Hematopoietic multipotent progenitor cell treated with erythropoietin and hydrocortisone succinate and interleukin-3 and kit ligand, for 17 days (in vitro differentiated cells): ENCODE measurements at regions not wholly inside any gene's neighbourhood (a gene's known extent, or its start where the extent isn't known, plus 50 kb on each side); places are given as distances from the start of the nearest gene placed in this dataset.

Experiments
- DNase-seq: peaks from one replicate; pipeline ENCODE4 v3.0.0-alpha.2; 2015; ENCODE audit warnings: low spot score

DNA sequence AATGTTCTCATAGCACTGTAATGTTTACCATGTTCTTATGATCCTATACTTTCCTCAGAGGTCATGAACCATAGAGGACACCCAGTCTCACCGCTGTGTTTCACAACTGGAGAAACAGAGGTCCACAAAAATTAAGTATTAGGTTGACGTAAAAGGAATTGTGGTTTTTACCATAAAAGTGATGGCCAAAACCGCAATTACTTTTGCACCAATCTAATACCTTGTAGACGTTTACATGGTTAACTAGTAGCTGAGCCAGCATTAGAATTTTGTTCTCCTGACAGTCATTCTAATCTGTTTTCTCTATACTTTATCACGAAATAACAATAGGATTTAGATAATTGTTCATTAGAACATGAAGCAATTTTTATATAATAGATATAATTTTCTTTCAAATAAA, 763.4 kb upstream of the ARGLU1 start:
- DNase-seq, result no peak

DNA sequence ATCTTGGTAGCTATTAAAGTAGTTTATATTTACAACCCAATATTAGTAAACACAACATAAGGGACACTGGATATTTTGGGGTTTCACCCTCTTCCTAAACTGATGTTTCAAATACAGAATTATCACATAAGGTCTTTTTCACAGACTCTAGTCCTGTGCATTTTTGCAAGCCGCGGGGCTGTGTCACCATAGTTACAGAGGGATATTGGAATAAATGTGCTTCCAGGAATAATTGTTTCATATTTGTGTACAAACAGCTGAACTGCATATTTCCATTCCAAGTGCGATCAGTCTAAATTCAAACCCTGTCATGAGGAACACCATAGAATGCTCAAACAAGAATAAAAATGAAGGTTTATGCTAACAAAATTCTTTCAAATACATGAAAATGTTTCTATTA, 762.5 kb upstream of the ARGLU1 start:
- DNase-seq, result no peak

DNA sequence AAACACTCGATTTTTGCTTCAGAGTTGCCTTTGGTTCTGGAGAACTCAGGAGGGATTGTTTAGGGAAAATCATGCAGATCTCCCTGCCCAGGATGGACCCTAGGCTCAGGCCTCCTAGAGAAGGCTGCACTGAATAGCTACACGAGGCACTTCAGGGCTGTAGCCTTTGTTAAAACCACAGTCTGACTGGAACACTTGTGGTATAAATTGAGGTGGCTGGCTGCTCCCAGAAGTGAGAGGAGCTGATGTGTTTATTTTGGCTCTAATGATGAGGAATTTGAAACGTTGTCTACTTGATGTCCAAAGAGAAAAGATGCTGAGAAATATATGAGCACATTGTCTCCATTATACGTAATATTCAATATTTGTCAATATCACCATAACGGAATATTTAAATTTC, 762.1 kb upstream of the ARGLU1 start:
- no peak for DNase-seq

DNA sequence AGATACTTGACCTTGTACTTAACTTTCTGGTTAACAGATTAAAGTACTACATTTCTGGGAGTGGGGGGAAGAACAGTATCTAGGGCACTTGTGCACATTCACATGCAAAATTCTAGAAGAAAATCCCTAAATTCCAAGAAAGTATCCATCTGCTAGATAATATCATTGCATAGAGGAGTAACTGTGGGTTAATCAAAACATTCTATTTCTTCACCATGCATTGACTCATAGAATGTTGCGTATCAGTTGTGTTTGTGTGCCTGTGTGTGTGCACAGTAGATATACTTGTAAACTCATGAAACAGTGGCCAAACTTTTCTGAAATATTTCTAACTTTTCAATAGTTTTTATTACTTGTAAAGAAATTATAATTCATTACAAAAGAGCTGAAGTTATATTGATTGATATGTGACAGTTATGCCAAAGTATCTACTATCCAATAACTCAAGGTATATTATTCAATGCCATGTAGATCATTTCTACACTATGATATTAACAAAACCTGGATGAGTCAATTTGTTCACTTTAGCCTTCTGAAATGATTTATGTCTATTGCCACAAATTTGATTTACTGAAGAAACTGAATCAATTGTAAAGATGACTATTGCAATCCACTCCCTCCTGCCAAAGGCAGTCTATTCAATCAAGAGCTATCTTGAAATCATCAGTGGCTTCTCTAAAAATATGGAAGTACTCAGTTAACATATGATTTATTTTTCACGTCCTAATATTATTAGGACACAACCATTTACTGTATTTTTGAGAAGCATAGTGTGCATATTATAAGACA, 756.7 kb upstream of the ARGLU1 start:
- DNase-seq, result no peak

DNA sequence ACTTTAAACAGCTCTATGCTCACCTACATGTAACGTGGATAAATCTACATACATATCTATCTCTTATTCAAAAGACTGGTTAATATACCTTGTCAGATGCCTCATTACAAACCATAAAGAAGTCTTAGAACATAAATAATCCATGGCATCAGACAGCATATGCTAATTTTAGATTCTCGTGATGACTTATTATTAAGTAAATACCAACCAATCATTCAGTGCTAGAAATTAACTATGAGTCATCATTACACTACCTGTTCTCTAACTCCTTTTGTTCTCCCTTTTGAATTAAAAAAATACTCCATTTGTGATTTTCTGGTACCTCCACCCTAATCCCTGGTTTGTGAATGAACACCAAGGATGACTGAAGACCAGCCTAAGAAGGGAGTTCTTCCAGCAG, 754.3 kb upstream of the ARGLU1 start:
- no peak for DNase-seq

DNA sequence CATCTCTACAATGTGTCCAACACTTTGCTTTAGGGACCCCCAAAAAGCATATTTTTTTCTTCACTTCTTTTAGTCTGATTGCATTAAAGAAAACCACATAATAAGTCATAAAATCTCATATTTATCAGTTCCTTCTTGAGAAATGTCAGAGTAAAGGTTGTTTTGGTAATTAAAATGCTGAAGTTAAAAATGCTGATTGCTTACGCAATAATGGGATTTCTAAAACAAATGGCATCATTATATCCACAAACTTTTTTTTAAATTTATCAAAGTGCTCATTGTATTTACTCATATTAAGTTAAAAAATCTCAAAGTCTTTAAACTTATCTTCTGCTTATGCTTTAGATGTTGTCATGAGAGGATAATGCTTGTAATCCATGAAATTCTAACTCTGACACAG, 737.2 kb upstream of the ARGLU1 start:
- no peak for DNase-seq

DNA sequence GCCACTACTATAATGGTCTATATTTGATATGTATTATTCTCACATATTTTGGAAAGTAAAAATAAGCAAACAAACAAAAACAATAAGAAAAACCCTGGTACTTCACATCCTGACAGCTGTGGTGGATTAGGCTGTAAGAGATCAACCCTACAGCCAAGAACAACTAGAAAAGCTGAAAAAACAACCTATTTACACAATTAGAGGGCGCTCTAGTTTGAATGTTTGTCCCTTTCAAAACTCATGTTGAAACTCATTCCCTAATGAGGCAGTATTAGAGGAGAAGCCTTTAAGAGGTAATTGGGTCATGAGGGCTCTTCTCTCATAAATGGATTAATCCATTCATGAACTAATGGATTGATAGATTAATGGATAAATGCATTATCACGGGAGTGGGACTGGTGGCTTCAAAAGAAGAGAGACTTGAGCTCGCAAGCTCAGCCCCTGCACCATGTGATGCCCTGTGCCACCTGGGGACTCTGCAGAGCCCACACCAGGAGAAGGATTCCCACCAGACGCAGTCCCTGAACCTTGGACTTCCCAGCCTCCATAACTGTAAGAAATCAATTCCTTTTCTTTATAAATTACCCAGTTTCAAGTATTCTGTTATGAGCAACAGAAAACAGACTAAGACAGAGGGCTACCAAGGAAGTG, 733.9 kb upstream of the ARGLU1 start:
- DNase-seq, result no peak

DNA sequence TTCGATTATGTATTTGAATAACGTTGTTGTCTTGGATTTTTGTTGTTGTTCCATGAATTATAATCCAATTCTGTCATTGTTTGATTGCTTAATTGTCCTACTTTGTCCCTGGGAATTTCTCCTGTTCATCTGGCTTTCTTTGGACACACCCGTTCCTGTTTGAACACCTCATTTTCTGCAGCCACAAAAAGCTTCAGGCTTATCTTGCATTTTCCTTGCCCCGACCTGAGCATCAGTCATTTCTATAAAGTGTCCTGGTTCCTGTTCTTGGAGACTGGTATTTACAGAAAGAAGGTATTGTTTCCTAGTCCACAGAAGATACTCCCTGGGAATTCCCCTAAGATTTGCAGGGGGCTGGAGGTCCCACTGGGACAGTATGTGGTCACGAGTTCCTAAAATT, 731.8 kb upstream of the ARGLU1 start:
- DNase-seq, result no peak

DNA sequence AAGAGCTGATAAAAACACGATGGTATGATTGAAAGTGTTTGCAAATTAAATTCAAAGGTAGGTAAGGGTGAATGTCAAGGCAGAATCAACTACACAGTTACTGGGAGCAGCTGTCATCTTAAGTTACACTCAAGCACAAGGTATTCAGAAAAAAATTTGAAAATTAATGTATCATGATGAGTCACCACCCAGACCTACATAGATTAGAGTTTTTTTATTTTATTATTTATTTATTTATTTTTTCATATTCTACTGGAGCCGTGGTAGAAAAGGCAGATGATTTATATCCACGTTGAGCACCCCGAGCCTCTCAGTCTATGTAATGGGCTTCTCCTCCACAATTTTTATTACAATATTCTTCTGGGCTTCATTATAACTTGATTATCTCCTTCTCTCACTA, 728.9 kb upstream of the ARGLU1 start:
- DNase-seq, result no peak

DNA sequence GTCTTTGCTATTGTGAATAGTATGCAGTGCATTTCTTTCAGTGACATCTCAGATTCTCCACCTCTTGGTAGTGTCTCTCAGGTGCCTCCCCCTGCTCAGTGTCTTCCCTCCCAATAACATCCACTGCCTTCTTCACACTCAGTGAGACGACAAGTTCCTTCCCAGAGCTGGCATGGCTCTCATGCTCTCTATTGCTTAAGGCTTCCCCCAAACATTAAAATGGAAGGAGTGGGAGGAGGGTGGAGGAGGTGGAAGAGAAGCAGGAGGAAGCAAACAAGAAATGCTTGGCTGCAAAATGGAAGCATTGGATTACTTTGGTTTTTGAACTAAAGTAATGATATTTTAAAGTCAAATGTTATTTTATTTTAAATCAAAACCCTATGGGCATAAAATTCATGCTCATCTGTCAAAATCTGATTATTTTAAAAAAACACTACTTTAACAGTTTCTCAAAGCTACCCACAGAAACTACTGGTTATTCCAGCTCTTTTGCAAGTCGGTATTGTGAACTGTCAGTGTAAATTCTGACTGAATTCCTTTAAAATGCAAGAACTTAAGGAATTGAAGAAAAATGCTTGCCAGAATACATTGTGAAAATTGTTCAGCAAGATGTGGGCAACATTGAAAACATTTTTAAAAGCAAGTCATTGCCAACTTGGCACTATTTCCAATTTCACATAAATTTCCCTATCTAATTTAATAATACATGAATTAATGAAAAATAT, 727.6 kb upstream of the ARGLU1 start:
- no peak for DNase-seq

DNA sequence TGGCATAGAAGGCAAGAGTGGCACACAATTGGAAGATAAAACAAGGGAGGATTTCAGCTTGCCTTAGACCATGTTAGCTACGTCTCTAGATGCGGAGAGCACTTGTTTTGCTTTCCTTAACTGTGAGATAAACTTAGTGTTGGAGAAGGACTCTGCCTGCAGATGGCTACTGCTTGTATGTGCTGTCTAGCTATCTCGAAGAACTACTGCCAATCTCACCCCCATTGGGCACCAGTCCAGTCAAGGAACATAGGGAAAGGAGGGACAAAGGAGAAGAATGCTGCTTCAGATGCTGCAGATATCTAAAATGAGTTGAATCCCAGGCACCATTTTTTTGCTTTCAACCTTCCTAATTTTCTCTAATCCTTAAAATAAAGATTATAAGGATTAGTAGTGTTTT, 726.0 kb upstream of the ARGLU1 start:
- no peak for DNase-seq

DNA sequence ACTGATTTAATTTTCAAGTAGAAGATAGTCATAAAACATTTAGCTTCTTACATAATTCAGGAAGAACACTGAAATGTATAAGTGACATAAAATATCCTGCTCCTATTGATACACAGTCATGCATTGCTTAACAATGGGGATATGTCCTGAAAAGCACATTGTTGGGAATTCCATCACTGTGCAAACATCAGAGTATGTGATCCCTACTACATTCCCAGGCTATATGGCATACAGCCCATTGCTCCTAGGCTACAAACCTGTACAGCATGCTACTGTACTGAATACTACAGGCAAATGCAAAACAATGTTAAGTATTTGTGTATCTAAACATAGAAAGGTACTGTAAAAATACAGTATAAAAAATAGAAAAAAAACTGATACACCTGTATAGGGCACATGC, 723.9 kb upstream of the ARGLU1 start:
- no peak for DNase-seq

DNA sequence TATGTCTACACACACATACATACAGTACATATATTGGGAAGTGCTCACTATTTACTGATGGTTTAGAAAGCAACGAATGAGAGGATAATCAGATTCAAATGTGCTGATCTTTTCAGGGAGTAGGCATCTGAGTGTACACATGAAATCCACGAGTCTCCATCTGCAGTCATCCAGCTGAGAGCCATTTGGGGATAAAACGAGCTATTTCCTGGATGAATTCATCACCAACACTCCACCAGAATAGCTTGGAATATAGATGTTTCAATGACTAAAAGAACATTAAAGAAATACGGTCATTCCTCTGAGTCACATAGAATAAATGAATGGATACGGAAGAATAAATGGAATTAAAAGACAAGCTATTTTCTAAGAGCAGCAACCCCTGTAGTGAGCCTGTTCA, 721.6 kb upstream of the ARGLU1 start:
- DNase-seq, result no peak

DNA sequence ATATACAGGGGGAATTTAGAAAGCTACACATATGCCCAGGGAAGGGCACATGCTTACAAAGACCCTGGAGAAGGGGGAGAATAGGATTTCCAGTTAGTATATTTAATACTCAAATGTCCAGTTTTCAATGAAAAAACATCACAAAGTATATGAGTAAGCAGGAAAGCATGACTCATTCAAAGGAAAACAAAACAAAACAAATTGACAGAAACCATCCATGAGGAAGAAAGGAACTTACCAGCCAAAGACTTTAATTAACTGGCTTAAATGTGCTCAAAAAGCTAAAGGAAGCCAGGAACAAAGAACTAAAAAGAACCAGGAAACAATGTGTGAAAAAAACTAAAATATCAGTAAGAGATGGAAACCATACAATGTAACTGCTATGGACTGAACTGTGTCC, 716.2 kb upstream of the ARGLU1 start:
- DNase-seq, result no peak

DNA sequence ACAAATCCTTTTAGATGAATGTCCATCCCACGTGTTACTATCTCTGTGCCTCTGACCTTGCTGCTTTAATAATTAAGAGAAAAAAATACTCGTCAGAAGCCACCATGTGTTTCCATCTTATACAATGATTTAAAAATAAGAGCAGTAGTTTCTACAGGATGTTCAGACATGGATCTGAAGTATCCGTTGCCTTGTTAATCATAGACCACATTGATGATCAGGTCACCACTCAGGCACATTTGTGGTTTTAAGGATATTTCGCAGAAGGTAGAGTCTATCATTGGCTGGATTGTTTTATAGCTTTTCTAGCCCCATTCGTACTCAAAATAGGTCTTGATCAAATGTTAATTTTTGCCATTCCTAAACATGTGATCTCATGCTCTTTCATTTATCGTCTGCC, 710.0 kb upstream of the ARGLU1 start:
- no peak for DNase-seq

DNA sequence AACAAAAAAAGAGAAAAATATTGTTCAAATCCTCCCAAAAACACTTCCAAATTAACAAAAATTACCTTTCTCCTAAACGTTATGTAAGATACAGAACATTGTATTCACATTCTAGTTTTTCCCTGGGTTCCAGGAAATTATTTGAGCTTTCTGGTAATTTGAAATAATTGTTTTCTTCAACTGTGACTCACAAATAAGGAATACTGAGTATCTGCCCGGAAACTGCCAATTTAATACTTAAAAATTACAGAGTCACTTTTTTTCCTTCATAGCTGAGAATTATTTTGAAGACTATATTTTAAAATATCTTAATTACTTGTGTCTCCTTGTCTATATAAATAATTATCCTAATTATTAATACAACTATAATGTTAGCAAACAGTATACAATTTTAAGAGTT, 709.0 kb upstream of the ARGLU1 start:
- DNase-seq, result no peak

DNA sequence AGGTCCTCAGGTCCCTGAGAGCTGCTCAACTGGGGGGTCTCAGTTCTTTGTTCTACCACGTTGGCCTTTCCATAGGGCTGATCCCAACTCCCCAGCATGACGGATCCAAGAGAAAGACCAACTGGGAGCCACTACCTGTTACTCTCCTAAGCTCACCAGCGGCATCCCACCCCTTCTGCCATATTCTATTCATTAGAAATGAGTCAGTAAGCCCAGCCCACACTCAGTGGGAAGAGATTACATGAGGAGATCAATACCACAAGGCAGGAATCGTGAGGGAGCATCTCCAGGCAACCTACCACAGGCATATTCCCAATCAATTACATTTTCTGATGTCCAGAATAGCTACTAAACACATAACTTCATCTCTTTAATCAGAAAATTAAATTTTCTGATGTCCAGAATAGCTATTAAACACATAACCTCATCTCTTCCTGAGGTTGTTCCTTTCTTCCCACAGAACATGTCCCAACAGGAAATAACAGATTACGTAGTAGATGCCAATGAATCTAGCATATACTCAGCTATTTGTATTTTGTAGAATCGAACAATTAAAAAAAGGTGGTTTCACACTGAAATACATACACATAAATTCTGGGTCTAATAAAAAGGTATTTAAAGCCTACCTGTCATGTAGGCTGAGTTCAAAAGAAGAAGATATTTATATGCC, 708.1 kb upstream of the ARGLU1 start:
- DNase-seq, result no peak

DNA sequence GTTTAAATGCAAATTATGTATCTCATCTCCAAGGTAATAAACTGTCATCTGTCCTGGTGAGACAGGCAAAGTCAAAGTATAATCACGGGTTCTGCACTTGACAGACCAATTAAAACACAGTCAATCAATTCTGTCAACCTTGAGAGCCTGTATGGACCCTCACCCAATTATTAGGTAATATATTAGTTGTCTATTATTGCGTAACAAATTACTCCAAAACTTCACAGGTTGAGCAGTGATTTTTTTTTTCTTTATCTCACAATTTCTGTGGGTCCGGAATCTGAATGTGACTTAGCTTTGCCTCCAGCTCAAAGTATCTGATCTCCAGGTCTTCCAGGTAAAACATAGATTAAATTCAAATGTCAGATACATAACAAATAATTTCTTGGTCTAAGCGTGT, 707.4 kb upstream of the ARGLU1 start:
- no peak for DNase-seq

DNA sequence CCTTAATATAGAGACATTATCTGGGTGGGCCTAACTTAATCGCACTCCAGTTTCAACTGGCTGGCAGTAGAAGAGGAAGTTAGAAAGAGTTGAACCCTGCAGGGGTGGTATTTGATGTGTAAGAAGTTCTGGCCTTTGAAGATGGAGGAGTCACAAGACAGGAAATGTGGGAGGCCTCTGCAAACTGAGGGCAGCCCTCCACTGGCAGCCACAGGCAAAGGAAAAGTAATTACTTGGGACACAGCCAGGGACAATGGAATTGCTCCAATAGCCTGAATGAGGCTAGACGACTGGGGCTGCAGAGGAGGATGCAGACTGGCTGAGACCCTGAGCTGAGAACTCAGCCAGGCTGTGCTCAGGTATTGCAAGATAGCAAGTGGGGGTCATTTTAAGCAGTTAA, 703.3 kb upstream of the ARGLU1 start:
- no peak for DNase-seq

DNA sequence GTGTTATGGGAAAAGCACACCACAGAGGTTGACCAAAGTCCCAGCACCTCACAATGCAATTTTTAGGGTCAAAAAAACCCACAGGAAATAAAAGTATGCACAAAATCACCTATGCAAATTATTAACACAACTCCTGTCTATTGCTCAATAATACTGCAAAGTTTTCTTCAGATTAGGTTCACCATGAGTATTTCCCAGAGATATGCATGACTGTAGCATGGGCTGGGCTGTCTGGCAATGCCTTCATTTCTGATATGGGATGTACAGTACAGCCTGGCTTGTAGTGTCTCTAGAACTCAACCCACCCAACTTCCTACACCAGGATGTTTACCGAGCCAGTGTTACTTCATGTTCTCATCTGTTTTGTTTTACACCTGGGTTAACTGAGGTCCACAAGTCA, 698.7 kb upstream of the ARGLU1 start:
- no peak for DNase-seq

DNA sequence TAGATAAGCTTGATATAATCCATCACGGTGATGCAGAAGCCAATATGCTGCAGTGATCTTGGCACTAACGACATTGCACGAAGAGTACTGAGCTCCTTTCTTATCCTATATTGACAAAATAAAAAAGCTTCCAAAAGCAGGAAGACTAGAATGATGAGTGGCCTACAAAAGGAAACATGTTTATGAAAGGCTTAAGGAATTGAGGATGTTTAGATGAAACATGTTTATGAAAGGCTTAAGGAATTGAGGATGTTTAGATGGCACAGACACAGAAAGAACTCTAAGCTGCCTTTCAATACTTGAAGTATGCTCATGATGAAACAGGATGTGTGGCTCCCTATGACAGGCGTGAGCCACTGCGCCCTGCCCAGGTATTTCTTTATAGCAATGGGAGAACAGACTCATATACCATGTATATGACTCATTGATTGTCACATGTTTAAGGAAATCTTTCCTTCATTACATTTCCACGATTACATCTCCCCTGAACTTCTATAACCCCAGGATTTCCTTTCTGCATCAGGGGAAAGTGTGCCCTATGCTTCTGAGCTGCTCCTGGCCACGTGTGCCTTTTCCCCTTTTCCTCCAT, 690.8 kb upstream of the ARGLU1 start:
- no peak for DNase-seq

DNA sequence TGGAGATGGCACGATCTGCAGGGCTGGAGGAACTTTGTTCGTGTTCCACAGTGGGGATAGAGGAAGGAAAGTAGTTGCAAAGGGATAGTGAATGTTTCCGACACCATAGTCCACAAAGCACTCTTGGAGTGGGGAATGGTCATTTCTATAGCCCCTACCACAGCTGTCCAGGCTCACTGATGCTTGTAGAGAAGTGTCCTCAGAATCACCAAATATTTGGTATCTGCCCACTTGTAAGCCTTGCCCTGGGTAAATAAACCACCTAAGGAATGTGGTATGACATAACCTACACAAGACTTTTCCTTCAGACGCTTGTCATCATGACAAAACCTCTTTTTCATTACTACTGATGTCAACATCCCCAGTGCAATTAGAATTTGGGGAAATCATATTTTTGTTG, 686.5 kb upstream of the ARGLU1 start:
- DNase-seq, result no peak

DNA sequence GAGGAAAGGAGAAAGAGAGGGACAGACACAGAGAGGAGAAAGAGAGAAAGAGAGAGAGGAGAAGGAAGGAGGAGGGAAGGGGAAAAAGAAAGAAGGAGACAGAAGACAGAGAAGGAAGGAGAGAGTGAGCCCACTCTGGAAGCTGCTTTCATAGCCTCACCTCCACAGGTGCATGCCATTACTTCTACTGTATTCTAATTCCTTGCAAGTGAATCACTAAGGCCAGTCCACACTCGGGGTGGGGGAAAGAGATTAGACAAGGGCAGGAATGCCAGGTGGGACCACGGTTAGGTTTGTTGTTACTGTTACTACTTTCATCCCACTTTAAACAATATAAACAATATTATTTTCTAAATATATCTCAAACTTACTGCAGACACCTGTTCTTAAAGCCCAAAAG, 684.5 kb upstream of the ARGLU1 start:
- no peak for DNase-seq
